ENCODE measurements at regions not wholly inside any gene's neighbourhood (a gene's known extent, or its start where the extent isn't known, plus 50 kb on each side); places are given as distances from the start of the nearest gene placed in this dataset.

- TF ChIP-seq, protein P1, sequence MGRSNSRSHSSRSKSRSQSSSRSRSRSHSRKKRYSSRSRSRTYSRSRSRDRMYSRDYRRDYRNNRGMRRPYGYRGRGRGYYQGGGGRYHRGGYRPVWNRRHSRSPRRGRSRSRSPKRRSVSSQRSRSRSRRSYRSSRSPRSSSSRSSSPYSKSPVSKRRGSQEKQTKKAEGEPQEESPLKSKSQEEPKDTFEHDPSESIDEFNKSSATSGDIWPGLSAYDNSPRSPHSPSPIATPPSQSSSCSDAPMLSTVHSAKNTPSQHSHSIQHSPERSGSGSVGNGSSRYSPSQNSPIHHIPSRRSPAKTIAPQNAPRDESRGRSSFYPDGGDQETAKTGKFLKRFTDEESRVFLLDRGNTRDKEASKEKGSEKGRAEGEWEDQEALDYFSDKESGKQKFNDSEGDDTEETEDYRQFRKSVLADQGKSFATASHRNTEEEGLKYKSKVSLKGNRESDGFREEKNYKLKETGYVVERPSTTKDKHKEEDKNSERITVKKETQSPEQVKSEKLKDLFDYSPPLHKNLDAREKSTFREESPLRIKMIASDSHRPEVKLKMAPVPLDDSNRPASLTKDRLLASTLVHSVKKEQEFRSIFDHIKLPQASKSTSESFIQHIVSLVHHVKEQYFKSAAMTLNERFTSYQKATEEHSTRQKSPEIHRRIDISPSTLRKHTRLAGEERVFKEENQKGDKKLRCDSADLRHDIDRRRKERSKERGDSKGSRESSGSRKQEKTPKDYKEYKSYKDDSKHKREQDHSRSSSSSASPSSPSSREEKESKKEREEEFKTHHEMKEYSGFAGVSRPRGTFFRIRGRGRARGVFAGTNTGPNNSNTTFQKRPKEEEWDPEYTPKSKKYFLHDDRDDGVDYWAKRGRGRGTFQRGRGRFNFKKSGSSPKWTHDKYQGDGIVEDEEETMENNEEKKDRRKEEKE (IDR thresholded peaks at IDR 0.05), result no peak
- no peak for TF ChIP-seq ZNF12 (CRISPR knock-in tag; IDR thresholded peaks at IDR 0.05)
Observed at GRCh38 chr7:17056491-17057142, 174.8 kb upstream of the AGR3 start.

All from HepG2 (cell line).